Lower lobe of right lung (tissue), 2 donors: ENCODE measurements at regions not wholly inside any gene's neighbourhood (a gene's known extent, or its start where the extent isn't known, plus 50 kb on each side); places are given as distances from the start of the nearest gene placed in this dataset.

ENCODE experiments used
- ATAC-seq, 2 donors: fragments of 200-7000 bp; cut with Tn5 transposase; one replicate each; pipeline ENCODE4 v1.9.1; 2020 to 2022; ENCODE audit warnings: mild to moderate bottlenecking in 2 of 2, moderate library complexity in 2 of 2
- DNase-seq: peaks from one replicate; pipeline ENCODE4 v3.0.0-alpha.2; 2020
- H3K27ac ChIP-seq: fragments of 200-600 bp; one replicate; pipeline ENCODE4 v1.8.0; 2022
- H3K27me3 ChIP-seq: fragments of 200-600 bp; one replicate; pipeline ENCODE4 v1.8.0; 2022; ENCODE audit warnings: low read depth
- H3K36me3 ChIP-seq: fragments of 200-600 bp; one replicate; pipeline ENCODE4 v1.8.0; 2022; ENCODE audit warnings: mild to moderate bottlenecking
- H3K4me1 ChIP-seq: fragments of 200-600 bp; one replicate; pipeline ENCODE4 v1.8.0; 2022
- H3K4me3 ChIP-seq: fragments of 200-600 bp; one replicate; pipeline ENCODE4 v1.8.0; 2022; ENCODE audit warnings: mild to moderate bottlenecking
- H3K9me3 ChIP-seq: fragments of 200-600 bp; one replicate; pipeline ENCODE4 v1.8.0; 2022
- CTCF ChIP-seq: fragments of 200-600 bp; IDR thresholded peaks from one replicate; pipeline ENCODE4 v1.8.0; 2022; ENCODE audit warnings: antibody characterized with exemption, mild to moderate bottlenecking
- intact Hi-C: fragments of 100-400 bp; cut with DNase I; formaldehyde crosslinking; loops from one replicate; pipeline ENCODE4 v1.11.0; 2022
- donor health status: DM: no; HTN: yes; CAD: no; lungs with severe emphysema.

- H3K9me3 ChIP-seq, result no peaks in the 10 kb centered on the region
- no peak for TF ChIP-seq CTCF
- H3K4me3 ChIP-seq, result no peak overlapping the region
- no peaks in the 10 kb centered on the region for H3K27me3 ChIP-seq
- H3K4me1 ChIP-seq, result no peaks in the 10 kb centered on the region
- no peak for ATAC-seq
- no peaks in the 10 kb centered on the region for H3K36me3 ChIP-seq
- no peak for DNase-seq
- intact Hi-C loops, result no loop called here
- H3K27ac ChIP-seq, result no peak overlapping the region
Measured at GRCh38 chr16:73285436-73286201, 237.7 kb upstream of the ZFHX3 start.

- Histone ChIP-seq H3K4me1 (no peaks in the 10 kb centered on the region), H3K4me3 (no peak overlapping the region), H3K27ac (no peak overlapping the region), H3K27me3 (no peaks in the 10 kb centered on the region), H3K36me3 (no peaks in the 10 kb centered on the region), H3K9me3 (no peaks in the 10 kb centered on the region)
- intact Hi-C loops, result no loop called here
- no peak for TF ChIP-seq CTCF
- ATAC-seq (no peak), DNase-seq (no peak)
Measured at GRCh38 chr16:73280388-73280787, 232.5 kb upstream of the ZFHX3 start.

- no peaks in the 10 kb centered on the region for H3K9me3 ChIP-seq
- H3K27me3 ChIP-seq, result no peaks in the 10 kb centered on the region
- H3K27ac ChIP-seq, result no peak overlapping the region
- no peaks in the 10 kb centered on the region for H3K4me1 ChIP-seq
- intact Hi-C loops, result no loop called here
- TF ChIP-seq CTCF, result no peak
- no peak for ATAC-seq
- no peak overlapping the region for H3K4me3 ChIP-seq
- DNase-seq, result no peak
- H3K36me3 ChIP-seq, result no peaks in the 10 kb centered on the region
Measured at GRCh38 chr16:73279451-73279850, 231.5 kb upstream of the ZFHX3 start.

- TF ChIP-seq CTCF, result no peak
- DNase-seq (no peak), ATAC-seq (no peak)
- Histone ChIP-seq H3K36me3 (no peaks in the 10 kb centered on the region), H3K27me3 (no peaks in the 10 kb centered on the region), H3K27ac (no peak overlapping the region), H3K4me1 (no peaks in the 10 kb centered on the region), H3K4me3 (no peak overlapping the region), H3K9me3 (no peaks in the 10 kb centered on the region)
- intact Hi-C loops, result no loop called here
Measured at GRCh38 chr16:73277071-73277470, 229.1 kb upstream of the ZFHX3 start.

GRCh38 chr16:73275448-73275847 lies 227.5 kb upstream of the ZFHX3 start:
- ATAC-seq, result no peak
- no peak overlapping the region for H3K27ac ChIP-seq
- H3K36me3 ChIP-seq, result no peaks in the 10 kb centered on the region
- H3K4me3 ChIP-seq, result no peak overlapping the region
- no peaks in the 10 kb centered on the region for H3K27me3 ChIP-seq
- no peak for DNase-seq
- intact Hi-C loops, result no loop called here
- H3K9me3 ChIP-seq, result no peaks in the 10 kb centered on the region
- no peak for TF ChIP-seq CTCF
- no peaks in the 10 kb centered on the region for H3K4me1 ChIP-seq
